Prostate gland (tissue), 2 donors: ENCODE measurements at regions not wholly inside any gene's neighbourhood (a gene's known extent, or its start where the extent isn't known, plus 50 kb on each side); places are given as distances from the start of the nearest gene placed in this dataset.

Source experiments
- DNase-seq: peaks from one replicate; pipeline ENCODE4 v3.0.0-alpha.2; 2019; ENCODE audit warnings: low spot score
- H3K27ac ChIP-seq, 2 donors: fragments of 200-600 bp; sonication (generic); 2 replicates each; pipeline ENCODE4 v1.5.1; 2017 to 2019
- H3K27me3 ChIP-seq: fragments of 200-600 bp; sonication (generic); replicated peaks from 2 replicates; pipeline ENCODE4 v1.5.1; 2019; ENCODE audit not compliant: insufficient read depth
- H3K36me3 ChIP-seq, 2 donors: fragments of 200-600 bp; sonication (generic); 1 replicate in 1 of 2; 2 replicates in 1 of 2; pipeline versions ENCODE4 v1.5.1 to v1.8.1; 2017 to 2019
- H3K4me1 ChIP-seq: fragments of 200-600 bp; sonication (generic); replicated peaks from 2 replicates; pipeline ENCODE4 v1.5.1; 2019
- H3K4me3 ChIP-seq, 2 donors: fragments of 200-600 bp; sonication (generic); 2 replicates each; pipeline ENCODE4 v1.5.1; 2017 to 2019
- H3K9me3 ChIP-seq: fragments of 200-600 bp; sonication (generic); 2 replicates; pipeline ENCODE4 v1.5.1; 2017
- CTCF ChIP-seq, 4 experiments: fragments of 200-600 bp in 2 of 4; fragments of 450-650 bp in 2 of 4; sonication (generic) in 2 of 4; IDR thresholded peaks; 1 replicate in 3 of 4; 2 replicates in 1 of 4; pipeline ENCODE4 v1.5.1; 2016 to 2019; ENCODE audit warnings: antibody characterized with exemption in 4 of 4, mild to moderate bottlenecking in 2 of 4, moderate library complexity in 2 of 4
- POLR2A ChIP-seq: fragments of 450-650 bp; IDR thresholded peaks from one replicate; pipeline ENCODE4 v1.6.1; 2016; ENCODE audit warnings: antibody characterized with exemption, mild to moderate bottlenecking
- POLR2AphosphoS5 ChIP-seq: sonication (generic); formaldehyde crosslinking; IDR thresholded peaks from one replicate; pipeline ENCODE4 v1.6.1; 2017; ENCODE audit warnings: antibody characterized with exemption
- WGBS: methylation state at CpG from one replicate; pipeline ENCODE4 v1.1.5; 2018; 5-methylcytosine and 5-hydroxymethylcytosine counted together
- intact Hi-C: fragments of 100-400 bp; cut with DNase I; formaldehyde crosslinking; loops from one replicate; pipeline ENCODE4 v1.14.2; 2022

DNA sequence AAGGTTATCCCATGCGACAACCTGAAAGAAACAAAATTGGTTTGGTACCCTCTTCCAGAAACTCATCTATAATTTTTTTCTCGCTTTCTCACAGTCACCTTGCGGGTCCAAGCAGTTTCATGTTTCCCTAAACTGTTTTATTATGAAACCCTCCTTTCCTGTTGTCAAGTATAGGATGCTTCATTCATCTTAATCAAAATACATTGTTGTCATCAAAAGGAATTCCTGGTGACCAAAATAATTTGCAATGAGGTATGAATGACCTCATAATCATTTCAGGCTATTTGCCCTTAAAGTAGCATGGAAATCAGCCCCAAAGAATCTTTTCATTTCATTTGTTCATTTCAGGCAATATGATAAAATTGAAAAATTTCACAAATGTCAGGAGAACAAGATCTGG lies 503.0 kb downstream of the SPATA31D1 start:
- H3K27me3 ChIP-seq, result no peaks in the 10 kb centered on the region
- no peak for DNase-seq
- TF ChIP-seq POLR2AphosphoS5 (no peak), POLR2A (no peak), CTCF (IDR thresholded peaks at IDR 0.05) (no peak)
- H3K4me3 ChIP-seq, result no peak overlapping the region
- no peaks in the 10 kb centered on the region for H3K36me3 ChIP-seq
- 93% methylated on average over 3 of the region's 3 CpGs for WGBS
- H3K27ac ChIP-seq, result no peak overlapping the region
- no peaks in the 10 kb centered on the region for H3K9me3 ChIP-seq
- H3K4me1 ChIP-seq, result no peaks in the 10 kb centered on the region
- intact Hi-C loops, result no loop called here

GRCh38 chr9:82492274-82492673 lies 503.7 kb downstream of the SPATA31D1 start:
- no peak overlapping the region for H3K4me3 ChIP-seq
- H3K27ac ChIP-seq, result no peak overlapping the region
- H3K9me3 ChIP-seq, result no peaks in the 10 kb centered on the region
- no peaks in the 10 kb centered on the region for H3K36me3 ChIP-seq
- H3K27me3 ChIP-seq, result no peaks in the 10 kb centered on the region
- H3K4me1 ChIP-seq, result no peaks in the 10 kb centered on the region
- no peak for DNase-seq
- no peak for TF ChIP-seq POLR2A
- WGBS, result 43% methylated on average over 4 of the region's 4 CpGs
- intact Hi-C loops, result no loop called here

DNA sequence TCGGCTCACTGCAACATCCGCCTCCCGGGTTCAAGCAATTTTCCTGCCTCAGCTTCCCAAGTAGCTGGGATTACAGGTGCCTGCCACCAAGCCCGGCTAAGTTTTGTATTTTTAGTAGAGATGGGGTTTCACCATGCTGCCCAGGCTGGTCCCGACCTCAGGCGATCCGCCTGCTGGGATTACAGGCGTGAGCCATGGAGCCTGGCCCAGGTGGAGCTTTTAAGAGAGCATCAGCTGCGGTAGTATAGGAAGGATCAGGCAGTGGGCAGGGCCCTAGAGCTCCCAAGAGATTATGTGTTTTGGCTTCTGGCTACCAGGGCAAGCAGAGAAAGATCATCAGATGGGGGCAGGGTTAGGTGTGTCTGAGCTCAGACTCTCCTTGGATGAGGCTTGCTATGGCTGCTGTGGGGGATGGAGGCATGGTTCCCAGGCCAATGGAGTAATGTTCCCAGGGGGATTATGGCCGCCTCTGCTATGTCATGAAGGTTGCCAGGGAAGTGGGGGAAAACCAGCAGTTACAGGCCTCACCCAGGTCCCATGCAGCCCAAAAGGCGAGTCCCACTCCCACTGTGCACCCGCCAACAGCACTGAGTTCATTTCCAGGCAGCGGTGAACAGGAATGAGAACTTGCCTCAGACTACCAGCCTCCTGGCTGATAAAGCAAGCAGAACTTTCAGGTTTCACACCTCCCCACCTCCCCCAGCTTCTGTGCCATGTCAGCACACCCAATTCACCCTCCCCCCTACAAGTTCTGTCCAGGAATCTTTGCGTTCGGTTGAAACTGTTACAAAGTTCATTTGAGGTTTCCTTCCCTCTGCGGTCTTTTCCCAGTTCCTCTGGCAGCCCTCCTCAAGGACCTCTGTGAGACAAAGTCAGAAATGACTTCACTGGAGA lies 507.6 kb downstream of the SPATA31D1 start:
- TF ChIP-seq CTCF (IDR thresholded peaks at IDR 0.05) (no peak), POLR2A (no peak), POLR2AphosphoS5 (no peak)
- Histone ChIP-seq H3K4me3 (no peak overlapping the region), H3K9me3 (no peaks in the 10 kb centered on the region), H3K27me3 (no peaks in the 10 kb centered on the region), H3K4me1 (no peaks in the 10 kb centered on the region), H3K27ac (no peak overlapping the region), H3K36me3 (no peaks in the 10 kb centered on the region)
- intact Hi-C loops, result no loop called here
- no peak for DNase-seq
- WGBS, result 94% methylated on average over 16 of the region's 16 CpGs

- TF ChIP-seq POLR2A (no peak), CTCF (IDR thresholded peaks at IDR 0.05) (no peak), POLR2AphosphoS5 (no peak)
- Histone ChIP-seq H3K4me3 (no peak overlapping the region), H3K36me3 (no peaks in the 10 kb centered on the region), H3K9me3 (no peaks in the 10 kb centered on the region), H3K4me1 (no peaks in the 10 kb centered on the region), H3K27me3 (no peaks in the 10 kb centered on the region), H3K27ac (no peak overlapping the region)
- WGBS, result 80% methylated on average over 3 of the region's 3 CpGs
- DNase-seq, result no peak
- intact Hi-C loops, result no loop called here
These were observed 510.2 kb downstream of the SPATA31D1 start for GRCh38 chr9:82498541-82499317.

DNA sequence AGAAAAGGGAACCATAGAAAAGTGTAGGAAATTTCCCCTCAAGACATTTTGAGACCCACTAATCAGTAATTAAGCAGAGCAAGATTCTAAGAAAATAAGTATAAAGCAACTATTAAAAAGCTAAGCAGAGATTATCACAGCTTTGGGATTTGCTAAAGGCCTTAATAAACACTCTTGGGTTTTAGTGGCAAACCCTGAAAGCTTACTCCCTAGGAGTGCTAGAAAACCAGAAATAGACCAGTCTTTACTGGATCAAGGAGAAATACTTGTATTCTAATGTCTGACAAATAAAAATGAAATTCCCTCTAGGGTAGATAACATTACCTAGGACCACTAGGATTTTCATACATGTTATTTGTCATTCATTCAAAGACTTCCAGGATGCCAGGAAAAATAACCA lies 510.8 kb downstream of the SPATA31D1 start:
- Histone ChIP-seq H3K4me3 (no peak overlapping the region), H3K27ac (no peak overlapping the region), H3K36me3 (no peaks in the 10 kb centered on the region), H3K9me3 (no peaks in the 10 kb centered on the region), H3K27me3 (no peaks in the 10 kb centered on the region), H3K4me1 (no peaks in the 10 kb centered on the region)
- no peak for DNase-seq
- intact Hi-C loops, result no loop called here
- no peak for TF ChIP-seq POLR2AphosphoS5
- no peak for TF ChIP-seq POLR2A
- TF ChIP-seq CTCF (IDR thresholded peaks at IDR 0.05), result no peak
